A673 (cell line): ENCODE measurements at regions not wholly inside any gene's neighbourhood (a gene's known extent, or its start where the extent isn't known, plus 50 kb on each side); places are given as distances from the start of the nearest gene placed in this dataset.

Experiments used
- CTCF ChIP-seq: fragments of 300-800, 200-600 bp; sonication (generic); conservative IDR thresholded peaks from 2 replicates; pipeline ENCODE4 v1.5.1; 2017; ENCODE audit warnings: low read depth, mild to moderate bottlenecking, antibody characterized with exemption, low read length, moderate library complexity, mixed read lengths
- EZH2 ChIP-seq: fragments of 200-600 bp; sonication (generic); IDR thresholded peaks from 2 replicates; pipeline ENCODE4 v1.6.1; 2017; ENCODE audit warnings: borderline replicate concordance, low read depth, mild to moderate bottlenecking, mixed read lengths, antibody characterized with exemption, low read length; ENCODE audit not compliant: poor library complexity, severe bottlenecking

DNA sequence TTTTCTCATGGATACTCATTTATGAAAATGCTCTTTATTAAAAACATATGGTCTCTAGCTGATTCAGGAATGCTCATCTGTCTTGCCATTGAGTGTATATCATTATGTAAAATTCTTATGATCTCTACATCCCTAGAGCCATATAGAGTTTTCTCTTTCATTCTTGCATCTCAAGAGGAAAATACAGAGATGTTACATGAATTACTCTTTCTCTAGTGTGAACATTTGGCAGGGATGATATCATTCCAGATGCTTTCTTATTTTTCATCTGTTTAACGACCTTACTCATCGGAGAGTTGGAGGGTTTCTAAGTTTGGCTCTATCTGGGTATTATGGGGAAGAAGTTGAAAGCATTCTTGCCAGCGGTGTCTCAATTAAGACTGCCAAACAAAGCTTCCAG is 202.9 kb upstream of the SLC7A11 start:
- no peak for TF ChIP-seq EZH2
- TF ChIP-seq CTCF, result no peak
